ENCODE measurements at regions not wholly inside any gene's neighbourhood (a gene's known extent, or its start where the extent isn't known, plus 50 kb on each side); places are given as distances from the start of the nearest gene placed in this dataset.

DNA sequence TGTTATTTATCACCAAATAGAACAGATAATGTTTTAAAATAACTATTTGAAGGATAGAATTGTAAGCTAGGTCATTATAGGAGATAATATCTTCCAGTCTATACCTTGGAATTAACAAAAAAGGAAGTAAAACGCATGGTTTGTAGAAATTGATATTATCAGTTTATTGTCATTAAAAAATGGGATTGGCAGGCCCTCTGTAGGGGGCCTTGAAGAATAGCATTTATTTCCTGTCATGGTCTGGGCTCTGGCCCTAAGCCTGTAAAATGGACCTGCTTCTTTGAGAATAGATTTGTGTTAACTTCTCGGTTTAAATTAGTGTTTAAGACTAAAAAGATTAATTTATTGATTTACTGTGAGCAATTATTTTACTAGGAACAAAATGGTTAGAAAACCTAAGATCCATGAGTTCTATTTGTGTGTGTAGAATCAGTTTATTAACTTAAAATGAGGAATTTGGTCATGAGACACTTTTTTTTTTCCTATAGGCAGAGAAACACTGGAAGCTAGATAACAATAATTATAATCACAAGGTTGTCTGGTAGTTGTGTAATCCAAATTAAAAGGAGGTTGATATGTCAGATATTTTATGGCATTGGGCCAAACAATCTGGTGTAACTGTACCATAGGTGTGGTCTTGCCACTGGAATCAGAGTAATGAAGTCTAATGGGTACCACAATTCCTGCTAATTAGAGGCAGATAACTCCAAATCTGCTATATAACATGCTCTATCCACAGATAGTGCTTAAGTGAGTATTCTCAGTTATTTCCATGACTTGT is 197.4 kb upstream of the FOXP2 start:
- Histone ChIP-seq H3K4me1 (no peaks in the 10 kb centered on the region), H3K27ac (no peak overlapping the region), H3K27me3 (ENCODE audit: low read depth) (no peaks in the 10 kb centered on the region), H3K36me3 (no peaks in the 10 kb centered on the region), H3K9me3 (no peaks in the 10 kb centered on the region), H3K4me3 (no peak overlapping the region)
- intact Hi-C loops (cut with DNase I) = no loop called here
- DNase-seq = no peak
- TF ChIP-seq, protein P1, sequence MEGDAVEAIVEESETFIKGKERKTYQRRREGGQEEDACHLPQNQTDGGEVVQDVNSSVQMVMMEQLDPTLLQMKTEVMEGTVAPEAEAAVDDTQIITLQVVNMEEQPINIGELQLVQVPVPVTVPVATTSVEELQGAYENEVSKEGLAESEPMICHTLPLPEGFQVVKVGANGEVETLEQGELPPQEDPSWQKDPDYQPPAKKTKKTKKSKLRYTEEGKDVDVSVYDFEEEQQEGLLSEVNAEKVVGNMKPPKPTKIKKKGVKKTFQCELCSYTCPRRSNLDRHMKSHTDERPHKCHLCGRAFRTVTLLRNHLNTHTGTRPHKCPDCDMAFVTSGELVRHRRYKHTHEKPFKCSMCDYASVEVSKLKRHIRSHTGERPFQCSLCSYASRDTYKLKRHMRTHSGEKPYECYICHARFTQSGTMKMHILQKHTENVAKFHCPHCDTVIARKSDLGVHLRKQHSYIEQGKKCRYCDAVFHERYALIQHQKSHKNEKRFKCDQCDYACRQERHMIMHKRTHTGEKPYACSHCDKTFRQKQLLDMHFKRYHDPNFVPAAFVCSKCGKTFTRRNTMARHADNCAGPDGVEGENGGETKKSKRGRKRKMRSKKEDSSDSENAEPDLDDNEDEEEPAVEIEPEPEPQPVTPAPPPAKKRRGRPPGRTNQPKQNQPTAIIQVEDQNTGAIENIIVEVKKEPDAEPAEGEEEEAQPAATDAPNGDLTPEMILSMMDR (IDR thresholded peaks at IDR 0.05) = no peak
- ATAC-seq = no peak

DNA sequence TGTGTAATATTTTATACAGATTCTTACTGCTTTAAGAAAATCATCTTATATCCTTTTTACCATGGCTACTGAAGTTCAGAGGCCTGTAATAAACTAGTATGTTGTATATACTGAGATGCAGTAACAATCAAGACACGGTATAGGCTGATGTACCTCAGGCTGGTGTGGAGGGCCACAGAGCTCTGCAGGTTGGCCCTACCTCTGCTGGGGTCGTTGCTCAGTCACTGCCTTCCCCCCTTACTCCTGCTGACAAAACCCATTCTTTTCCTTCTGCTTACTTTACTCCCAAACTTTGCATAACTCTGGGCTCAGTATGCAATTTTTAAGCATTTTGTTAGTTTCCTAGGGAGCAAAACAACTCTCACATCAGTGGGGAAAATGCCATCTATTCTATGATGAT is 200.1 kb upstream of the FOXP2 start:
- intact Hi-C loops (cut with DNase I) = no loop called here
- ATAC-seq = no peak

DNA sequence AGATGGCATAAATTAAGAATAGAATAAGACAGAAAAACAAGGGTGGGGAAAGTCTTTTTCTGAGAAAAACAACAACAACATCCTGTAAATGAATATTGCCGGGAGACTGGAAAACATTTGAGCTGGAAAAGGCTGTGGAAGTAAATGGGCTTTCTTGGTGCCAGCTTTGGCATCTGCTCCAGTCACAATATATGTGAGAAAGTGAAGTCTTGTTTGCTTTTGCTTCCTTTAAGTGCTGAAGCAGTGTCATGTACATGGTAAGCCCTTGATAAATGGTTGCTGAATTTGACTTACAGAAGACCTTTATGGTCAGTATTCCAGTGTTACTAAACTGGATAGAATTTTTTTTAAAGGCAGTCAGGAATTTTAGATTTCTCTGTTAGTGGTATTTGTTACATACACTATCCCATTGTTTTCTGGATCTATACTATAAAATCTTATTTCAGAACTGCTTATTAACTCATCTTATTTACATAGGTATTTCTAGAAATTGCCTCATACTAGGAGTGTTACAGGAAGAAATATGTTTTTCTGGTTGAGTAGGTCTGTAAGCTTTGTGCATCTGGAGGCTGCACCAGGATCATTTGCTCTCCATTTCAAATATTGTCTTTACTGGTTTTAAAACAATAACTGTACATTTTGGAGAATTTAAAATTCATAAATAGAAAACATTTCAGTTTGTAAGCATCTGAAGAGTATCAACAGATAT is 201.7 kb upstream of the FOXP2 start:
- ATAC-seq = no peak
- intact Hi-C loops (cut with DNase I) = no loop called here
- no peak for DNase-seq

More for the DNA sequence above, 200.1 kb upstream of the FOXP2 start:
- no peak overlapping the region for H3K27ac ChIP-seq
- no peaks in the 10 kb centered on the region for H3K36me3 ChIP-seq
- H3K4me3 ChIP-seq = no peak overlapping the region
- TF ChIP-seq, protein P1 (IDR thresholded peaks at IDR 0.05) = no peak
- H3K27me3 ChIP-seq (ENCODE audit: low read depth) = no peaks in the 10 kb centered on the region
- no peak for DNase-seq
- H3K9me3 ChIP-seq = no peaks in the 10 kb centered on the region
- no peaks in the 10 kb centered on the region for H3K4me1 ChIP-seq

DNA sequence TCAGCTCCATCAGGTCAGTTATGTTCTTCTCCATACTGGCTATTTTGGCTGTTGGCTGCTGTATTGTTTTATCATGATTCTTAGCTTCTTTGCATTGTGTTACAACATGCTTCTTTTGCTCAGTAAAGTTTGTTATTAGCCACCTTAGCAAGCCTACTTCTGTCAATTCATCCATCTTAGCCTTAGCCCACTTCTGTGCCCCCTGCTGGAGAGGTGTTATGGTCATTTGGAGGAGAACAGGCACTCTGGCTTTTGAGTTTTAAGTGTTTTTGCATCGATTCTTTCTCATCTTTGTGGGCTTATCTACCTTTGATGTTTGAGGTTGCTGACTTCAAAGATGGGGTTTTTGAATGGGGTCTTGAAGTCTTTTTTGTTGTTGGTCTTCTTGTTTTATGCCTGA is 204.6 kb upstream of the FOXP2 start:
- H3K27me3 ChIP-seq (ENCODE audit: low read depth) = no peaks in the 10 kb centered on the region
- no peaks in the 10 kb centered on the region for H3K9me3 ChIP-seq
- ATAC-seq = no peak
- DNase-seq = no peak
- H3K4me1 ChIP-seq = no peaks in the 10 kb centered on the region
- H3K27ac ChIP-seq = no peak overlapping the region
- intact Hi-C loops (cut with DNase I) = no loop called here
- no peak overlapping the region for H3K4me3 ChIP-seq
- TF ChIP-seq, protein P1 (IDR thresholded peaks at IDR 0.05) = no peak
- no peaks in the 10 kb centered on the region for H3K36me3 ChIP-seq

More for the DNA sequence above, 201.7 kb upstream of the FOXP2 start:
- H3K27me3 ChIP-seq (ENCODE audit: low read depth) = no peaks in the 10 kb centered on the region
- H3K9me3 ChIP-seq = no peaks in the 10 kb centered on the region
- H3K4me1 ChIP-seq = no peaks in the 10 kb centered on the region
- H3K27ac ChIP-seq = no peak overlapping the region
- H3K36me3 ChIP-seq = no peaks in the 10 kb centered on the region
- no peak overlapping the region for H3K4me3 ChIP-seq
- TF ChIP-seq, protein P1 (IDR thresholded peaks at IDR 0.05) = no peak

DNA sequence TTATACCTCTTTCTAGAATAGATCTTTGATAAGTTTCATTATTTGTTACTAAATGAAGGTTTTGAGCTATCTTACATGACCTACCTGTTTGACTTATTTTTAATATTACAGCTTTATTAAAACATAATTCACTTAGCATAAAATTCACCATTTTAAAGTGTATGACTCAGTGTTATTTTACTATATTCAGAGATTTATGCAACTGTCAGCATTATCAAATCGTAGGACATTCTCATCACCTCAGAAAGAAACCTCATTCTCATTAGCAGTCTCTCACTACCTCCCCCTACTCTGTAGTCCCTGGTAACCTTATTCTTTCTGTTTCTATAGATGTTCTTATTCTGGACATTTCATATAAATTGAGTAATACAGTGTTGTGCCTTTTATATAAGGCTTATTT is 207.9 kb upstream of the FOXP2 start:
- ATAC-seq (no peak), DNase-seq (no peak)
- Histone ChIP-seq H3K27ac (no peak overlapping the region), H3K4me1 (no peaks in the 10 kb centered on the region), H3K9me3 (no peaks in the 10 kb centered on the region), H3K4me3 (no peak overlapping the region), H3K27me3 (ENCODE audit: low read depth) (no peaks in the 10 kb centered on the region), H3K36me3 (no peaks in the 10 kb centered on the region)
- TF ChIP-seq, protein P1 (IDR thresholded peaks at IDR 0.05) = no peak
- intact Hi-C loops (cut with DNase I) = no loop called here

All from lower lobe of right lung (tissue), 2 donors.